ENCODE measurements at regions not wholly inside any gene's neighbourhood (a gene's known extent, or its start where the extent isn't known, plus 50 kb on each side); places are given as distances from the start of the nearest gene placed in this dataset.

- no peak for TF ChIP-seq SUZ12 (IDR thresholded peaks at IDR 0.05; ENCODE audit: low read length)
- no peak for TF ChIP-seq CTCF (IDR thresholded peaks at IDR 0.05; ENCODE audit: control extremely low read depth in 1 of 3, insufficient read depth in 1 of 3, low read depth in 1 of 3, low read length in 3 of 3)
Measured at GRCh38 chr2:187988348-187988747, 303.3 kb upstream of the GULP1 start.

Data from H1 (cell line).